Sigmoid colon (tissue), 4 donors: ENCODE measurements at regions not wholly inside any gene's neighbourhood (a gene's known extent, or its start where the extent isn't known, plus 50 kb on each side); places are given as distances from the start of the nearest gene placed in this dataset.

Experiments used
- EP300 ChIP-seq, 4 donors: sonication (generic); formaldehyde crosslinking; IDR thresholded peaks; one replicate each; pipeline ENCODE4 v1.6.1; 2017; ENCODE audit warnings: antibody characterized with exemption in 4 of 4
- POLR2A ChIP-seq, 2 donors: fragments of 450-650 bp; IDR thresholded peaks; one replicate each; pipeline ENCODE4 v1.6.1; 2016; ENCODE audit warnings: antibody characterized with exemption in 2 of 2, mild to moderate bottlenecking in 2 of 2, moderate library complexity in 2 of 2

GRCh38 chr16:79298476-79298875, 302.1 kb downstream of the MAF start:
- TF ChIP-seq POLR2A (IDR thresholded peaks at IDR 0.05) (no peak), EP300 (IDR thresholded peaks at IDR 0.05) (no peak)
